HG03442 (cell line): ENCODE measurements at regions not wholly inside any gene's neighbourhood (a gene's known extent, or its start where the extent isn't known, plus 50 kb on each side); places are given as distances from the start of the nearest gene placed in this dataset.
"Not testable (repeated sequence)": the region's sequence is repeated elsewhere in the genome, so short reads cannot be mapped to it uniquely, and the experiment has no call there.

Source experiments
- ATAC-seq: cut with Tn5 transposase; IDR thresholded peaks from one replicate; pipeline ENCODE4 v1.9.1; 2021; ENCODE audit warnings: mild to moderate bottlenecking, moderate library complexity; ENCODE audit not compliant: unreplicated experiment

GRCh38 chr15:62495670-62496614, 330.9 kb upstream of the C2CD4B start:
- no peak for ATAC-seq

GRCh38 chr15:62497356-62497755, 332.3 kb upstream of the C2CD4B start:
- ATAC-seq: no peak

GRCh38 chr15:62498278-62498677, 333.2 kb upstream of the C2CD4B start:
- no peak for ATAC-seq

- no peak for ATAC-seq
Observed at GRCh38 chr15:62498712-62499111, 333.6 kb upstream of the C2CD4B start.

- ATAC-seq: no peak
Observed at GRCh38 chr15:62500325-62500724, 335.2 kb upstream of the C2CD4B start.

- no peak for ATAC-seq
Observed at GRCh38 chr15:62502451-62502850, 337.4 kb upstream of the C2CD4B start.

GRCh38 chr15:62503451-62503850, 338.4 kb upstream of the C2CD4B start:
- no peak for ATAC-seq

- no peak for ATAC-seq
Observed at GRCh38 chr15:62505762-62506161, 340.7 kb upstream of the C2CD4B start.

- ATAC-seq: no peak
Observed at GRCh38 chr15:62506217-62506805, 341.2 kb upstream of the C2CD4B start.

- no peak for ATAC-seq
Observed at GRCh38 chr15:62509395-62509958, 344.4 kb upstream of the C2CD4B start.

GRCh38 chr15:62510791-62511190, 345.7 kb upstream of the C2CD4B start:
- no peak for ATAC-seq

- no peak for ATAC-seq
Observed at GRCh38 chr15:62512904-62513303, 347.8 kb upstream of the C2CD4B start.

GRCh38 chr15:62513893-62514292, 348.8 kb upstream of the C2CD4B start:
- ATAC-seq: no peak

- no peak for ATAC-seq
Observed at GRCh38 chr15:62515696-62516395, 350.8 kb upstream of the C2CD4B start.

GRCh38 chr15:62517541-62517940, 352.5 kb upstream of the C2CD4B start:
- no peak for ATAC-seq

- ATAC-seq: not testable (repeated sequence)
Observed at GRCh38 chr15:62518666-62519065, 353.6 kb upstream of the C2CD4B start.

- ATAC-seq: no peak
Observed at GRCh38 chr15:62519900-62520299, 354.8 kb upstream of the C2CD4B start.

- ATAC-seq: no peak
Observed at GRCh38 chr15:62520887-62521286, 355.8 kb upstream of the C2CD4B start.

GRCh38 chr15:62521396-62521795, 356.3 kb upstream of the C2CD4B start:
- no peak for ATAC-seq

- ATAC-seq: no peak
Observed at GRCh38 chr15:62524848-62525247, 359.8 kb upstream of the C2CD4B start.

- no peak for ATAC-seq
Observed at GRCh38 chr15:62527387-62527786, 362.3 kb upstream of the C2CD4B start.
